Osteoblast (primary cell): ENCODE measurements at regions not wholly inside any gene's neighbourhood (a gene's known extent, or its start where the extent isn't known, plus 50 kb on each side); places are given as distances from the start of the nearest gene placed in this dataset.

Experiments used
- DNase-seq: peaks from one replicate; pipeline ENCODE4 v3.0.0; 2011; ENCODE audit warnings: low spot score, mixed read lengths; ENCODE audit not compliant: insufficient read length; ENCODE audit errors: missing footprints
- H2AFZ ChIP-seq: 2 replicates; pipeline ENCODE4 v1.6.0; 2011; ENCODE audit warnings: mild to moderate bottlenecking, low read length
- H3K27ac ChIP-seq: 2 replicates; pipeline ENCODE4 v1.5.1; 2011; ENCODE audit warnings: mild to moderate bottlenecking, low read depth, low read length, moderate library complexity
- H3K27me3 ChIP-seq: 2 replicates; pipeline ENCODE4 v1.6.0; 2012; ENCODE audit warnings: mild to moderate bottlenecking, control low read depth, inconsistent platforms, low read length, moderate library complexity; ENCODE audit not compliant: insufficient read depth
- H3K36me3 ChIP-seq: 2 replicates; pipeline ENCODE4 v1.5.1; 2011; ENCODE audit warnings: mild to moderate bottlenecking, low read length, control low read depth, moderate library complexity; ENCODE audit not compliant: insufficient read depth
- H3K4me1 ChIP-seq: 2 replicates; pipeline ENCODE4 v1.5.1; 2011; ENCODE audit warnings: mild to moderate bottlenecking, low read length, control low read depth, moderate library complexity; ENCODE audit not compliant: insufficient read depth
- H3K4me2 ChIP-seq: 2 replicates; pipeline ENCODE4 v1.6.0; 2011; ENCODE audit warnings: mild to moderate bottlenecking, low read length; ENCODE audit not compliant: insufficient read depth
- H3K4me3 ChIP-seq: fragments of 200-600 bp; sonication (generic); 3 replicates; pipeline ENCODE4 v1.5.1; 2012; ENCODE audit warnings: mild to moderate bottlenecking, low read length, inconsistent platforms; ENCODE audit not compliant: insufficient read depth
- H3K79me2 ChIP-seq: 2 replicates; pipeline ENCODE4 v1.6.0; 2012; ENCODE audit warnings: mild to moderate bottlenecking, low read length, control low read depth, inconsistent platforms; ENCODE audit not compliant: insufficient read depth
- H3K9me3 ChIP-seq: 2 replicates; pipeline ENCODE4 v1.5.1; 2011; ENCODE audit warnings: low read depth, low read length, control low read depth
- H4K20me1 ChIP-seq: 2 replicates; pipeline ENCODE4 v1.6.0; 2012; ENCODE audit warnings: mild to moderate bottlenecking, low read length, control low read depth; ENCODE audit not compliant: insufficient read depth
- TF ChIP-seq, protein P1 (sequence below): IDR thresholded peaks from 2 replicates; pipeline ENCODE4 v1.5.1; 2011; ENCODE audit warnings: mild to moderate bottlenecking, low read depth, low read length, moderate library complexity; ENCODE audit errors: extremely low read depth

DNA sequence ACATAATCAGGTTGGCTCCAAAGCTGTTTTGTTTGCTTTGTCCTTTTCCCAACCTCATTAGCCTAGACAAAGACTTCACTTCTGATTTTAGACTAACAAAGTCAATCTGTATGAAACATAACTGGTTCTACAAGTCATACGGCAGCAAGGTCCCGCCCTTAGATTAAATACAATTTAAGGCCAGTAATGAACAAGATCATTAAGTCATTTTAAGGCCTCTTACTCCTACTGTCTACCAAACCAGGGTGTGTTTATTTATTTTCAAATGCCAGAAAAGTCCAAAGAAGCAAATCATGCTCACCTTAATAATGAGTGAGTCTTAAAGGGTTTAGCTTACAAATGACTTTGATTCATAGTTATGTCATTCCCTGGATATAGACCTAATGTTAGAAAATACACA, 148.4 kb upstream of the ACVR2A start:
- H3K36me3 ChIP-seq = no peaks in the 10 kb centered on the region
- H3K79me2 ChIP-seq = no peaks in the 10 kb centered on the region
- TF ChIP-seq, protein P1, sequence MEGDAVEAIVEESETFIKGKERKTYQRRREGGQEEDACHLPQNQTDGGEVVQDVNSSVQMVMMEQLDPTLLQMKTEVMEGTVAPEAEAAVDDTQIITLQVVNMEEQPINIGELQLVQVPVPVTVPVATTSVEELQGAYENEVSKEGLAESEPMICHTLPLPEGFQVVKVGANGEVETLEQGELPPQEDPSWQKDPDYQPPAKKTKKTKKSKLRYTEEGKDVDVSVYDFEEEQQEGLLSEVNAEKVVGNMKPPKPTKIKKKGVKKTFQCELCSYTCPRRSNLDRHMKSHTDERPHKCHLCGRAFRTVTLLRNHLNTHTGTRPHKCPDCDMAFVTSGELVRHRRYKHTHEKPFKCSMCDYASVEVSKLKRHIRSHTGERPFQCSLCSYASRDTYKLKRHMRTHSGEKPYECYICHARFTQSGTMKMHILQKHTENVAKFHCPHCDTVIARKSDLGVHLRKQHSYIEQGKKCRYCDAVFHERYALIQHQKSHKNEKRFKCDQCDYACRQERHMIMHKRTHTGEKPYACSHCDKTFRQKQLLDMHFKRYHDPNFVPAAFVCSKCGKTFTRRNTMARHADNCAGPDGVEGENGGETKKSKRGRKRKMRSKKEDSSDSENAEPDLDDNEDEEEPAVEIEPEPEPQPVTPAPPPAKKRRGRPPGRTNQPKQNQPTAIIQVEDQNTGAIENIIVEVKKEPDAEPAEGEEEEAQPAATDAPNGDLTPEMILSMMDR = no peak
- no peak overlapping the region for H3K4me2 ChIP-seq
- no peaks in the 10 kb centered on the region for H4K20me1 ChIP-seq
- peaks cover 2% of the 10 kb centered on the region for H3K9me3 ChIP-seq
- H2AFZ ChIP-seq = no peak overlapping the region
- no peak overlapping the region for H3K27ac ChIP-seq
- H3K4me1 ChIP-seq = no peaks in the 10 kb centered on the region
- DNase-seq = no peak
- no peak overlapping the region for H3K4me3 ChIP-seq
- H3K27me3 ChIP-seq = no peaks in the 10 kb centered on the region

GRCh38 chr2:147689220-147689909, 155.5 kb upstream of the ACVR2A start:
- Histone ChIP-seq H3K4me3 (no peak overlapping the region), H3K9me3 (no peaks in the 10 kb centered on the region), H3K27ac (no peak overlapping the region), H3K79me2 (no peaks in the 10 kb centered on the region), H4K20me1 (no peaks in the 10 kb centered on the region), H2AFZ (no peak overlapping the region), H3K4me2 (no peak overlapping the region), H3K27me3 (no peaks in the 10 kb centered on the region), H3K36me3 (no peaks in the 10 kb centered on the region), H3K4me1 (no peaks in the 10 kb centered on the region)
- TF ChIP-seq, protein P1 = no peak
- DNase-seq = no peak

DNA sequence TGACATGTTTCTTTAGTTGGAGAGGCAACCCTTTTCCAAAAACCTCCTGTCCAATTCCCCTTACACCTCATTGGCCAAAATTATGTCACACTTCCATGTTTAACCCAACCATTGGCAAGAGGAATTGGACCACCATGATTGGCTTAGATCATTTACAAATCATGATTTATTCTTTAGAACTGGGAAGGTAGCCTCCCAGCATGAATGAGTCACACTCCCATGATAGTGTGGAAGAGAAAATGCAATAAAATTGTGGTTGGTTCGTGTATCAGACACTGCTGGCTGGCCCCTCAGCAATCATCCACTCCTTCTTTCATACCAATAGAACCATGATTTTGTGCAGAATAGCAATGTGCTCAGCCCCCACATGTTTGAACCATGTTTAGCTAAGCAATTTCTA, 156.6 kb upstream of the ACVR2A start:
- H3K4me1 ChIP-seq = no peaks in the 10 kb centered on the region
- no peaks in the 10 kb centered on the region for H3K36me3 ChIP-seq
- no peaks in the 10 kb centered on the region for H3K79me2 ChIP-seq
- no peaks in the 10 kb centered on the region for H4K20me1 ChIP-seq
- no peak for DNase-seq
- no peak overlapping the region for H2AFZ ChIP-seq
- H3K27ac ChIP-seq = no peak overlapping the region
- no peak overlapping the region for H3K4me3 ChIP-seq
- no peaks in the 10 kb centered on the region for H3K9me3 ChIP-seq
- no peaks in the 10 kb centered on the region for H3K27me3 ChIP-seq
- TF ChIP-seq, protein P1 = no peak
- no peak overlapping the region for H3K4me2 ChIP-seq

GRCh38 chr2:147686365-147686764, 158.5 kb upstream of the ACVR2A start:
- Histone ChIP-seq H3K4me3 (no peak overlapping the region), H2AFZ (no peak overlapping the region), H3K36me3 (no peaks in the 10 kb centered on the region), H3K4me2 (no peak overlapping the region), H3K4me1 (no peaks in the 10 kb centered on the region), H3K27ac (no peak overlapping the region), H3K27me3 (no peaks in the 10 kb centered on the region), H3K9me3 (no peaks in the 10 kb centered on the region), H4K20me1 (no peaks in the 10 kb centered on the region), H3K79me2 (no peaks in the 10 kb centered on the region)
- TF ChIP-seq, protein P1 = no peak
- no peak for DNase-seq
